Activated CD8-positive, alpha-beta T cell treated with anti-CD3 and anti-CD28 coated beads for 36 hours (primary cell): ENCODE measurements at regions not wholly inside any gene's neighbourhood (a gene's known extent, or its start where the extent isn't known, plus 50 kb on each side); places are given as distances from the start of the nearest gene placed in this dataset.

Experiments used
- ATAC-seq: fragments of 200-7000 bp; cut with Tn5 transposase; one replicate; pipeline ENCODE4 v1.10.0; 2021; ENCODE audit warnings: mild to moderate bottlenecking, moderate library complexity
- CTCF ChIA-PET: fragments of 350-600 bp; sonication (Branson Sonifier 250); formaldehyde crosslinking; loops from one replicate; lab custom pipeline; 2021; ENCODE audit warnings: antibody characterized with exemption; lab: Charles Lee
- POLR2A ChIA-PET: fragments of 350-600 bp; sonication (Branson Sonifier 250); formaldehyde crosslinking; loops from one replicate; lab custom pipeline; 2021; ENCODE audit warnings: antibody characterized with exemption; lab: Charles Lee
- DNase-seq: peaks from one replicate; pipeline ENCODE4 v3.0.0-alpha.2; 2020
- H3K27ac Mint-ChIP-seq: one replicate; pipeline ENCODE4 v1.8.0; 2021; ENCODE audit warnings: mild to moderate bottlenecking, mixed read lengths
- H3K27me3 Mint-ChIP-seq: one replicate; pipeline ENCODE4 v1.8.0; 2021; ENCODE audit warnings: mixed read lengths
- H3K36me3 Mint-ChIP-seq: one replicate; pipeline ENCODE4 v1.8.0; 2021; ENCODE audit warnings: low read depth, mixed read lengths
- H3K4me1 Mint-ChIP-seq: one replicate; pipeline ENCODE4 v1.8.0; 2021; ENCODE audit warnings: low read depth, mixed read lengths
- H3K4me3 Mint-ChIP-seq: one replicate; pipeline ENCODE4 v1.8.0; 2021; ENCODE audit warnings: mild to moderate bottlenecking, moderate library complexity, mixed read lengths
- H3K9me3 Mint-ChIP-seq: one replicate; pipeline ENCODE4 v1.8.0; 2021; ENCODE audit warnings: mixed read lengths
- CTCF ChIP-seq: fragments of 200-600 bp; IDR thresholded peaks from one replicate; pipeline ENCODE4 v1.8.0; 2022; ENCODE audit warnings: antibody characterized with exemption, mild to moderate bottlenecking
- intact Hi-C: fragments of 100-400 bp; cut with micrococcal nuclease; formaldehyde crosslinking; loops from one replicate; pipeline ENCODE4 v1.10.0; 2022

GRCh38 chr18:79599441-79599931, 80.1 kb upstream of the CTDP1 start:
- ATAC-seq = no peak
- no peaks in the 10 kb centered on the region for H3K9me3 Mint-ChIP-seq
- intact Hi-C loops = no loop called here
- no peak overlapping the region for H3K4me3 Mint-ChIP-seq
- TF ChIP-seq CTCF = no peak
- no peaks in the 10 kb centered on the region for H3K36me3 Mint-ChIP-seq
- ChIA-PET CTCF (no interaction called here), POLR2A (no interaction called here)
- DNase-seq = no peak
- no peak overlapping the region for H3K27ac Mint-ChIP-seq
- H3K4me1 Mint-ChIP-seq = peaks cover 2% of the 10 kb centered on the region
- no peaks in the 10 kb centered on the region for H3K27me3 Mint-ChIP-seq

- peaks cover 2% of the 10 kb centered on the region for H3K4me1 Mint-ChIP-seq
- no peak for DNase-seq
- intact Hi-C loops = no loop called here
- POLR2A ChIA-PET = no interaction called here
- no peak overlapping the region for H3K27ac Mint-ChIP-seq
- H3K36me3 Mint-ChIP-seq = no peaks in the 10 kb centered on the region
- no peak for TF ChIP-seq CTCF
- H3K27me3 Mint-ChIP-seq = no peaks in the 10 kb centered on the region
- no peaks in the 10 kb centered on the region for H3K9me3 Mint-ChIP-seq
- H3K4me3 Mint-ChIP-seq = no peak overlapping the region
- CTCF ChIA-PET = interaction anchor here (0.9 to 1.1 kb wide), 2 partner anchors 15 to 220 kb away, joined by 3 read pairs; no protein-coding TSS in a partner anchor
- ATAC-seq = no peak
Observed at GRCh38 chr18:79600141-79600540, 79.5 kb upstream of the CTDP1 start.

GRCh38 chr18:79600596-79600995, 79.0 kb upstream of the CTDP1 start:
- DNase-seq = no peak
- ChIA-PET POLR2A (no interaction called here), CTCF (interaction anchor here (0.9 to 1.1 kb wide), 2 partner anchors 14 to 220 kb away, joined by 3 read pairs; no protein-coding TSS in a partner anchor)
- H3K27ac Mint-ChIP-seq = no peak overlapping the region
- H3K9me3 Mint-ChIP-seq = no peaks in the 10 kb centered on the region
- H3K27me3 Mint-ChIP-seq = no peaks in the 10 kb centered on the region
- intact Hi-C loops = no loop called here
- ATAC-seq = no peak
- peaks cover 2% of the 10 kb centered on the region for H3K4me1 Mint-ChIP-seq
- H3K4me3 Mint-ChIP-seq = no peak overlapping the region
- H3K36me3 Mint-ChIP-seq = no peaks in the 10 kb centered on the region
- no peak for TF ChIP-seq CTCF

- Mint-ChIP-seq H3K4me1 (peaks cover 2% of the 10 kb centered on the region), H3K36me3 (no peaks in the 10 kb centered on the region), H3K27ac (no peak overlapping the region), H3K27me3 (no peaks in the 10 kb centered on the region), H3K9me3 (no peaks in the 10 kb centered on the region), H3K4me3 (no peak overlapping the region)
- ATAC-seq (no peak), DNase-seq (no peak)
- no peak for TF ChIP-seq CTCF
- POLR2A ChIA-PET = no interaction called here
- CTCF ChIA-PET = interaction anchor here (0.9 kb wide), 1 partner anchor 13 kb away, joined by 3 read pairs; no protein-coding TSS in a partner anchor
- intact Hi-C loops = no loop called here
Observed at GRCh38 chr18:79601234-79601633, 78.4 kb upstream of the CTDP1 start.

GRCh38 chr18:79603321-79604204, 76.0 kb upstream of the CTDP1 start:
- ATAC-seq (no peak), DNase-seq (no peak)
- intact Hi-C loops = no loop called here
- Mint-ChIP-seq H3K4me1 (peaks cover 2% of the 10 kb centered on the region), H3K27me3 (no peaks in the 10 kb centered on the region), H3K36me3 (no peaks in the 10 kb centered on the region), H3K27ac (no peak overlapping the region), H3K4me3 (no peak overlapping the region), H3K9me3 (no peaks in the 10 kb centered on the region)
- TF ChIP-seq CTCF = no peak
- CTCF ChIA-PET = no interaction called here
- POLR2A ChIA-PET = no interaction called here
